HL-60 (cell line): ENCODE measurements at regions not wholly inside any gene's neighbourhood (a gene's known extent, or its start where the extent isn't known, plus 50 kb on each side); places are given as distances from the start of the nearest gene placed in this dataset.

ENCODE experiments used
- POLR2AphosphoS5 ChIP-seq: IDR thresholded peaks from 2 replicates; pipeline ENCODE4 v1.6.1; 2012; ENCODE audit warnings: low read depth
- TF ChIP-seq, protein P1 (sequence below): IDR thresholded peaks from one replicate; pipeline ENCODE4 v1.5.1; 2011; ENCODE audit warnings: low read length, control low read depth, inconsistent platforms; ENCODE audit not compliant: insufficient read depth
- TF ChIP-seq, protein P2 (sequence below): IDR thresholded peaks from 2 replicates; pipeline ENCODE4 v1.6.1; 2012; ENCODE audit warnings: low read depth; ENCODE audit not compliant: insufficient replicate concordance

GRCh38 chr5:67378256-67378655, 181.7 kb upstream of the CD180 start:
- TF ChIP-seq, protein P1, sequence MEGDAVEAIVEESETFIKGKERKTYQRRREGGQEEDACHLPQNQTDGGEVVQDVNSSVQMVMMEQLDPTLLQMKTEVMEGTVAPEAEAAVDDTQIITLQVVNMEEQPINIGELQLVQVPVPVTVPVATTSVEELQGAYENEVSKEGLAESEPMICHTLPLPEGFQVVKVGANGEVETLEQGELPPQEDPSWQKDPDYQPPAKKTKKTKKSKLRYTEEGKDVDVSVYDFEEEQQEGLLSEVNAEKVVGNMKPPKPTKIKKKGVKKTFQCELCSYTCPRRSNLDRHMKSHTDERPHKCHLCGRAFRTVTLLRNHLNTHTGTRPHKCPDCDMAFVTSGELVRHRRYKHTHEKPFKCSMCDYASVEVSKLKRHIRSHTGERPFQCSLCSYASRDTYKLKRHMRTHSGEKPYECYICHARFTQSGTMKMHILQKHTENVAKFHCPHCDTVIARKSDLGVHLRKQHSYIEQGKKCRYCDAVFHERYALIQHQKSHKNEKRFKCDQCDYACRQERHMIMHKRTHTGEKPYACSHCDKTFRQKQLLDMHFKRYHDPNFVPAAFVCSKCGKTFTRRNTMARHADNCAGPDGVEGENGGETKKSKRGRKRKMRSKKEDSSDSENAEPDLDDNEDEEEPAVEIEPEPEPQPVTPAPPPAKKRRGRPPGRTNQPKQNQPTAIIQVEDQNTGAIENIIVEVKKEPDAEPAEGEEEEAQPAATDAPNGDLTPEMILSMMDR: no peak
- no peak for TF ChIP-seq POLR2AphosphoS5
- TF ChIP-seq, protein P2, sequence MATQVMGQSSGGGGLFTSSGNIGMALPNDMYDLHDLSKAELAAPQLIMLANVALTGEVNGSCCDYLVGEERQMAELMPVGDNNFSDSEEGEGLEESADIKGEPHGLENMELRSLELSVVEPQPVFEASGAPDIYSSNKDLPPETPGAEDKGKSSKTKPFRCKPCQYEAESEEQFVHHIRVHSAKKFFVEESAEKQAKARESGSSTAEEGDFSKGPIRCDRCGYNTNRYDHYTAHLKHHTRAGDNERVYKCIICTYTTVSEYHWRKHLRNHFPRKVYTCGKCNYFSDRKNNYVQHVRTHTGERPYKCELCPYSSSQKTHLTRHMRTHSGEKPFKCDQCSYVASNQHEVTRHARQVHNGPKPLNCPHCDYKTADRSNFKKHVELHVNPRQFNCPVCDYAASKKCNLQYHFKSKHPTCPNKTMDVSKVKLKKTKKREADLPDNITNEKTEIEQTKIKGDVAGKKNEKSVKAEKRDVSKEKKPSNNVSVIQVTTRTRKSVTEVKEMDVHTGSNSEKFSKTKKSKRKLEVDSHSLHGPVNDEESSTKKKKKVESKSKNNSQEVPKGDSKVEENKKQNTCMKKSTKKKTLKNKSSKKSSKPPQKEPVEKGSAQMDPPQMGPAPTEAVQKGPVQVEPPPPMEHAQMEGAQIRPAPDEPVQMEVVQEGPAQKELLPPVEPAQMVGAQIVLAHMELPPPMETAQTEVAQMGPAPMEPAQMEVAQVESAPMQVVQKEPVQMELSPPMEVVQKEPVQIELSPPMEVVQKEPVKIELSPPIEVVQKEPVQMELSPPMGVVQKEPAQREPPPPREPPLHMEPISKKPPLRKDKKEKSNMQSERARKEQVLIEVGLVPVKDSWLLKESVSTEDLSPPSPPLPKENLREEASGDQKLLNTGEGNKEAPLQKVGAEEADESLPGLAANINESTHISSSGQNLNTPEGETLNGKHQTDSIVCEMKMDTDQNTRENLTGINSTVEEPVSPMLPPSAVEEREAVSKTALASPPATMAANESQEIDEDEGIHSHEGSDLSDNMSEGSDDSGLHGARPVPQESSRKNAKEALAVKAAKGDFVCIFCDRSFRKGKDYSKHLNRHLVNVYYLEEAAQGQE: no peak
